NK-92 treated with Interleukin-12 subunit alpha and Interleukin-12 subunit beta, amount 100 ng/mL, for 24 hours (cell line): ENCODE measurements at regions not wholly inside any gene's neighbourhood (a gene's known extent, or its start where the extent isn't known, plus 50 kb on each side); places are given as distances from the start of the nearest gene placed in this dataset.
"Not testable (repeated sequence)": the region's sequence is repeated elsewhere in the genome, so short reads cannot be mapped to it uniquely, and the experiment has no call there.

ENCODE experiments used
- DNase-seq: peaks from one replicate; lab custom pipeline; 2025; lab: John Stamatoyannopoulos, UW

DNA sequence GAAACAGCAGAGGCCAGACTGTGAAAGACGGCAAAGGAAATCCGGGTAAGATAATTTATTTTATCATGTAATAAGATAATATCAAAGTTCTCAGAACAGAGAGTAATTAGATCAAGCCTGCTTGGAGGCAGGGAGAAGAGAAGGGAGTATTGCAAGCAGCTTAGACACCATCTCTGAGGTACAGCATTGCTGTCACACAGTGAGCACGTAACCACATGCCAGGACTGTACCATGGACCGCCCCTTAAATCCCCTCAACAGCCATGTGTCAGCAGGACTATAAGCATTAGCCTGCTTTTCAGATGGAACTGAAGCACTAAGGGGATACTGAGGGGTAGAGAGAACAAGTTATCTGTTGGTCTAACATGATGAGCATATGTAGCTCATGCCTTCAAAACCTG, 141.5 kb downstream of the C6orf118 start:
- no peak for DNase-seq

GRCh38 chr6:165167311-165167710, 142.1 kb downstream of the C6orf118 start:
- no peak for DNase-seq

DNA sequence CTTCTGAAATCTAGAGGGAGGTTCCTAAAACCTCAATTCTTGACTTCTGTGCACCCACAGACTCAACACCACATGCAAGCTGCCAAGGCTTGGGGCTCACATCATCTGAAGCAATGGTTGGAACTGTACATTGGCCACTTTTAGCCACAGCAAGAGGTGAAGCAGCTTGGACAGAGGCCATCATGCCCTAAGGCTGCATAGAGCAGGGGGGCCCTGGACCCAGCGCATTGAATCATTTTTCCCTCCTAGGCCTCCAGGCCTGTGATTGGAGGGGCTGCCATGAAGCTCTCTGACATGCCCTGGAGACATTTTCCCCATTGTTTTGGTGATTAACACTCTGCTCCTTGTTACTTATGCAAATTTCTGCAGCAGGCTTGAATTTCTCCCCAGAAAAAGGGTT, 145.9 kb downstream of the C6orf118 start:
- no peak for DNase-seq

DNA sequence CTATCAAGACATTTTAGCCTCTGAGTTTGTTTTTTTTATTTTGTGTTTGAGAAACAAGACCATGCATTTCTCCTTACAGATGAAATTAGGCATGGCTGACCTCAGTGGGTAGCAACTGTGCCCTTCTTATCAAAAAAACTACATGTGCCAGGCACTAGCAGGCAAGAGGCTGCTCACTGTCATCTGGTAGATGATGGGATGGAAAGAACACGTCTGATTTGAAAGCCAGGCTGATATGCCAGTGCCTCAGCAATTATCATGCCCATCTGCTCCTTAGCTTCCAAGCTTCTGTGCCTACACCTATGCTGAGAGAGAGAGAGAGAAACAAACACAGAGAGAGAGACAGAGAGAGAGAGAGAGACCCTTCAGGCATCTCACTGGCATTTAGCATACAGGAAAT, 149.9 kb downstream of the C6orf118 start:
- DNase-seq, result no peak

DNA sequence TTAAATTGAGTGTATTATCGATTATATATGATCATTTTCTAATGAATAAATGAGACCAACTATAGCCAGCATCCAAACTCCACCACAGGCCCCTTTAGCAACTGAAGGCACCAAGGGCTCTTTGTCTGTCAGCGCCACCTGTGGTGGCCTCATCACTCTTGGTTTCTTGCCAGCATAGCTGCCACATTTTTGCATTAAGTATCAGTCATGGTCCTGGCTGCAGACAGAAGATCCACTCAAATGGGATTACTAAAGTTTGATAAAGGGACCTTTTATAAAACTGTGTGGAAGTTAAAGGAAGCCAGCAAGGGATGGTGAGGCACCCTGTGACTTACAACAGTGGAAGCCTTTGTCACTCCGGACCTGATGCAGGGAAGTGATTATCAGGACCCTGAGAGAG, 162.9 kb downstream of the C6orf118 start:
- no peak for DNase-seq

DNA sequence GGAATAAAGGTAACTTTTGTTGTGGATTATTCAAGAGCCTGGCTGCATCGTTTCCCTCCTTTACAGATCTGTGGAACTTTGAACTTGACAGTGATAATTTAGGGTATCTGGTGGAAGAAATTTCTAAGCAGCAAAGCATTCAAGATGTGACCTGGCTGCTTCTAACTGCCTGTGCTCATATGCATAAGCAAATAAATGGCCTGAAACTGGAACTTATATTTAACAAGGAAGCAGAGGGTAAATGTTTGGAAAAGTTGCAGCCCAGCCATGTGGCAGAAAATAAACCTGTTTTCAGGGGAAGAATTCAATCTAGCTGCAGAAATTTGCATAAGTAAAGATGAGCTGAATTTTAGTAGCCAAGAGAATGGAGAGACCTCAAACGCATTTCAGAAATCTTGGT, 173.5 kb downstream of the C6orf118 start:
- no peak for DNase-seq

GRCh38 chr6:165129086-165129485, 180.3 kb downstream of the C6orf118 start:
- DNase-seq, result no peak

DNA sequence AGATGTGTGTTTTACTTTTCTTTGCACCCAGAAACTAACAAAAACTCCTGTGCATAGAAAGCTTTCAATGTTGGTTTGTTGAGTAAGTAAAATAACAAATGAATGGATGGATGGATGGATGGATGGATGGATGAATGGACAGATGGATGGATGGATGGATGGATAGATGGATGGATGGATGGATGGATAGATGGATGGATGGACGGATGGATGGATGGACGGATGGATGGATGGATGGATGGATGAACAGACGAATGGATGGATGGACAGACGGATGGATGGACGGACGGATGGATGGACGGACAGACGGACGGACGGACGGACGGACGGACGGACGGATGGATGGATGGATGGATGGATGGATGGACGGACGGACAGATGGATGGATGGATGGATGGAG, 181.7 kb downstream of the C6orf118 start:
- not testable (repeated sequence) for DNase-seq

DNA sequence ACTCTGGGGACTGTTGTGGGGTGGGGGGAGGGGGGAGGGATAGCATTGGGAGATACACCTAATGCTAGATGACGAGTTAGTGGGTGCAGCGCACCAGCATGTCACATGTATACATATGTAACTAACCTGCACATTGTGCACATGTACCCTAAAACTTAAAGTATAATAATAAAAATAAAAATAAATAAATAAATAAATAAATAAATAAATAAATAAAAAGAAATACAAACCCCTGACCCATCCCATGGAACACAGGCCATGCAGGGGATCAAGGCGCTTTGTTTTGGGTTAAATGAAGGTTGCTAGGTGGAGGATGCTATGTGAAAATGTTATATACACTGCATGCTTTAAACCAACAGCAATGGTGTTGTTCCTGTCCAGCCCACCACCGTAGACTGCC, 184.7 kb downstream of the C6orf118 start:
- DNase-seq, result not testable (repeated sequence)

DNA sequence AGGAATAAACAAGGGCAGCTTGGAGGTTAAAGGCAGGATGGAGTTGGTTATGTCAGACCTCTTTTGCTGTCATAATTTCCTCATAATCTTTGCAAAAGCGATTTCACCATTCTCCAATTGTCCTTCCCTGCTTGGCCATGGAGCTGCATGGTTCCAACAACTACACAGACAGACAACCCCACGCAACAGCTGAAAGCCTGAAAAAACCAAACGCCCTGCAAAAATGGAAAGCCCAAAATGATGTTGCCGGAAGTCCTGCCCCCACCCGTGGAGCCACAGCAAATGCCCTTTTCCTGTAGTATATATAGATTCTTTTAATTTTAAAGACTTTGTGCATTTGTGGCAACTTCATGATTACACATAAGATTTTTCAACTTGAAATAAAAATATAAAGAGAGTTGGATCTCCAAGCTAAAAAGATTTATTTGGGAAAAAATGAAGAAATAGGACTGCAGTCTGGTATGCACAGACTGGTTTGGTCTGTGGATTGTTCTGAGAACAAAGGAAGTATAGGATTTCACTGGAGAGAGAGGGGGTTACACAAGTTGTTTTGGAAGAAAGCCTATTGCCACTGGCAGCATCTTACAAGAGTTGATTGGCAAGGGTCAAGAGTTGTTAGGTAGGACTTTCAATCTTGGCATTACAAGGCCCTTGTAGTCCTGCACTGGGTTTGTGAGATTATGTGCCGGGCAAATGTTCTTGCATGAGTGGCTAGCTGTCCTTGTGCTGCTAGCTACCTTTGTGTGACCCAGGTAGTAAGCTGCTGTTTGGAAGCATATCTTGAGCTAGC, 190.0 kb downstream of the C6orf118 start:
- DNase-seq, result no peak

GRCh38 chr6:165118736-165119135, 190.7 kb downstream of the C6orf118 start:
- no peak for DNase-seq

DNA sequence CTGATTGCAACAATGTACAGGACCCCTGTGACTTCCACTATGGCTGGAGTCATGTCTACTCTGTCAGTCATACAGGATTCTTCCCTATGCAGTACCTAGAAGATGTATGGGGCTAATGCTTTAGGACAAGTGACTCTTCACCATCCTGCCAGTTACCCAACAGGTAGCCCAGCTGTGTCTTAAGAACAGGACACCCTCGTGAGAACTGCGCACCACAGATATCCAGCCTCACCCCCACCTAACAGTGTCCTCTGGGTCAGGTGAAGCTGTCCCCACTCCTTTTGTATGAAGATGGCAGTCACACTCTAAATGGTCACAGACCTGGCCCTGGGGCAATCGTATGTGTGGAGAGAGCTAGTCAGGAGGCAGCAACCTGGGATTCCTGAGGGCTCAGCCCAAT, 191.6 kb downstream of the C6orf118 start:
- no peak for DNase-seq

DNA sequence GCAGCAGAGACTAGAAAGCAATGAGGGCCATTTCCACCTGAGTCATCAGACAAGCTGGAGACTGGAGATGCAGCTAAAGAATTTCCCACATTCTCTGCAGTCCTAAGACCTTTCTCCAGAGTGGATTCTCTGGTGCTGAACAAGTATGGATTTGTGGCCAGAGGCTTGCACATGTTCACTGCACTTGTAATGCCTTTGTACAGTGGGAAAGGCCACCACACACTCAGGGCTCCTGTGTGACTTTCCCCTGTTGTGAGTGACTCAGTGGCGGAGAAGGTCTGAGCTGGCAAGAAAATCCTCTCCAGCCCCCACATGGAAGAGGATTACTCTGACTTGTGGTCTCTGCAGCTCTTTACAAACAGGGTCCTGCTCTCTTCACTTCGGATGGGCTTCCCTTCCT, 192.3 kb downstream of the C6orf118 start:
- no peak for DNase-seq

GRCh38 chr6:165110860-165111259, 198.5 kb downstream of the C6orf118 start:
- no peak for DNase-seq

DNA sequence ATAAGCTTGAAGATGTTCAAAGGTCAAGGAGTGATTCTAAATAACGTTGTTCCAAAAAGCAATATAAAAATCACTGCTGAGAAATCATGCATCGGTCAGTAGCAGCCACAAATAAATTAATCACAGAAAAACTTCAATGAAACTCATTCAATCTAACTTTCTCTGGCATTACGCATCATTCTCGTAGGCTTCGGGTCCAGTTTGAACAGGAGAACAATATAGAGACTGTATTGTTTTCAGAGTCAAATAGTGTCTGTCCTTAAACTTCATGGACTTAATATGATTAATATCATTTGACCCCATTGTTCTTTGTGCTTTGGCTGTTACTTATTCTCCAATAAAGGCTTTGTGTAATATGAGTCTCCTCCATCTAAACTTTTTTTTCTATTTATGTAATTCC, 200.4 kb downstream of the C6orf118 start:
- DNase-seq, result no peak

GRCh38 chr6:165106261-165106660, 203.1 kb downstream of the C6orf118 start:
- no peak for DNase-seq

GRCh38 chr6:165098165-165098564, 211.2 kb downstream of the C6orf118 start:
- DNase-seq, result no peak

GRCh38 chr6:165096868-165097267, 212.5 kb downstream of the C6orf118 start:
- DNase-seq, result no peak

DNA sequence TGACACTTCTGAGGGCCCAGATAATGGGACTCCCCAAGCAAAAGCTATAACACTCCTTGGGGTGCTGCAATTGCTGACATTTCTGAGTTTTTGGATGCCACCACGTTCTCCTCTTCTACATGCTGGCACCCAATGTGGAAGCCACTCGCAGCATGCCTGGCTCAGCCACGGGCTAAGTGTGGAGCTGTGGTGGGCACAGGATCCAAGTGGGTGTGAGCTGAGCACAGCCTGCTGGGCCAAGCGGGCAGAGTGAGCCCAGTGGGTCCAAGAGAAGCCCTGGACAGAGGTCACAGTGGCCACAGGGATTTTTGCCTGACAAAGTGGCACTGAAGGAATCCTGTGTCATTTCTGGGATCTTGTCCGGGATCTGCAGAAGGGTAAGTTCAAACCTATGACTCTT, 213.2 kb downstream of the C6orf118 start:
- DNase-seq, result no peak

DNA sequence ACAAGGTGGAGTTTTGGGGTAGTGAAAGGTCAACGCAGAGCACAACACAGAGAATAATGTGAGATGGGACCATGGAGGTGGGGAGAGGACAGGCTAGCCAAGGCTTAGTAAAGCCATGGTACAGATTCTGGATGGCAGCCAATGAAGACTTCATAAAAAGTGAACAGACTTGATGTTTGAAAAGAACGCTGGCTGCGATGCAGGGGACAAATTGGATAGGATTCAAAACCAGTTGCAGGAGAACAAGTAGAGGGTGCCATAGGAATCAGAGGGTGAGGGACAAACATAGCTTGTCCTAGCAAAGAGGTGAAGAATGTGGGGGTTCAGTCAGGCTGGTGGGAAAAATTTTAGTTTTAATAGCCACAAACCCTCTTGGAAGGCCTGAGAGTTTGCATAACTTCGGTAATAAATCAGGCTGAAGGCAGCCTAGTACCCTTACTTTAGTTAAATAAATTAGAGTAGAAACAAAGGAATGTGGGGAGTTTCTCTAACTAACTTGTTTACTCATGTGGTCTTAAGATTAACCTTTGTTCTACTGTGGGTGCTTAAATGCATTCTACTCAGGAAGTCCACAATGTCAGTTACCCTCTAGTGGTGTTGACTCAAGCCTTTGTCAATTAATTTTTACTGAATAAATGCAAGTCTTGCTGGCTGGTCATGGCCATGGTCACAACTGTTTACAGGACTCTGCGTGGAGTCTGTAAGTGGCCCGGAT, 216.4 kb downstream of the C6orf118 start:
- DNase-seq, result no peak

DNA sequence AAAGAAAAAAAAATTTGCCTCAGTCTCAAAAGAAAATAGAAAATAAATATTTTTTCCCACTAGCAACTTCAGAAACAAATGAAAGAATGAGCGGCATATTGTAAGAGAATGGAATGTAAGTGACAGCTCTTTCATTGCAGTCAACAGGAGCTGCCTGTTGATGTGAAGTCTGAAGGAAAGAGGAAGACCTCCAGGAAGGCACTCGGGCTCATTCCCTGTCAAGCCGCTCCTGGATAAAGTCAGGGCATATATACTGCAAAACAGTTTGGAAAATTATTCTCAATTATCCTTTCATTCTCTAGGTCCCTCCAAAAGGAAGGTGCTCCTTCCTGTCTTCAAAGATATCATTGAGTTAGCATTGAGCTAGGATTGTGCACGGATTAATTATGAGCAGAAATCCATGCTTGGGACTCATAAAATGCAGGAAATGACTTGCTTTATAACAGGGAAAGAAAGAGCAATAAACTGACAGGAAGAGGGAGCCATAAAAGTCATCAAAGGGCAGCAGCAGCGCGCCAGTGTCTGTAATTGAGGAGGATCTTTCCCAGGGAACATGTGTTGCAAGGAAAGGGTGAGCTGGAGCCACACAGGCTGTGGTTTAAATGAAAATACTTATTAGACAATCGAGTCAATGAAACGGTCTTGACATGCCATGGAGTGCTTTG, 218.2 kb downstream of the C6orf118 start:
- no peak for DNase-seq

DNA sequence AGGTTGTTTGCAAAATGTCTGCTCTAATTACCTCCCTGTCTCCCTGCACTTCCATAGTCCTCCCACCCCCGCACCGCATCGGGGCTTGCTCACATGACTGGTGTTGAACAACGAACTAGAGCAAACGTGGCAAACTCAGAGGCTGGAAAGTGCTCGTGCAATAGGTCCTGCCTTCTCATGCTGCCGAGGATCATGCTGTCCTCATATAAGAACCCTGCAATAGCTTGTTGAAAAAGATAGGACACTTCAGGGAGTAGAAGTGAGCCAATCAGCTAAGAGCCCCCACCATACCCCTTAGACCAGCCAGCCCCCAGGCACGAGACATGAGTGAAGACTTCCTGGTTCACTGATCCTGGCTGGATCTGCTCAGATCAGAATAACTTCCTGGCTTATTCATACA, 219.2 kb downstream of the C6orf118 start:
- DNase-seq, result no peak

- no peak for DNase-seq
Observed at GRCh38 chr6:165086814-165087213, 222.6 kb downstream of the C6orf118 start.
